Endothelial cell of umbilical vein (primary cell): ENCODE measurements at regions not wholly inside any gene's neighbourhood (a gene's known extent, or its start where the extent isn't known, plus 50 kb on each side); places are given as distances from the start of the nearest gene placed in this dataset.

Source experiments
- CTCF ChIP-seq, 2 donors: IDR thresholded peaks; 1 replicate in 1 of 2; 2 replicates in 1 of 2; pipeline ENCODE4 v1.5.1; 2011; ENCODE audit warnings: low read length in 2 of 2, mild to moderate bottlenecking in 2 of 2, moderate library complexity in 2 of 2, control low read depth in 1 of 2, inconsistent platforms in 1 of 2, low read depth in 1 of 2; ENCODE audit not compliant: insufficient read depth in 1 of 2; ENCODE audit errors: extremely low read depth in 1 of 2
- EZH2 ChIP-seq: IDR thresholded peaks from 2 replicates; pipeline ENCODE4 v1.6.1; 2012; ENCODE audit warnings: borderline replicate concordance, low read depth, mild to moderate bottlenecking, moderate library complexity, low read length, inconsistent platforms; ENCODE audit not compliant: severe bottlenecking
- FOS ChIP-seq: IDR thresholded peaks from 2 replicates; pipeline ENCODE4 v1.6.1; 2011; ENCODE audit warnings: mild to moderate bottlenecking, low read length, moderate library complexity, borderline replicate concordance; ENCODE audit not compliant: insufficient read depth
- JUN ChIP-seq: IDR thresholded peaks from 2 replicates; pipeline ENCODE4 v1.6.1; 2011; ENCODE audit warnings: borderline replicate concordance, low read depth; ENCODE audit not compliant: insufficient read length, insufficient read depth
- MAX ChIP-seq: IDR thresholded peaks from 2 replicates; pipeline ENCODE4 v1.6.1; 2011; ENCODE audit not compliant: insufficient read depth, insufficient read length
- POLR2A ChIP-seq: IDR thresholded peaks from 2 replicates; pipeline ENCODE4 v1.6.1; 2012; ENCODE audit warnings: low read depth, mild to moderate bottlenecking, control low read depth, low read length
- POLR2AphosphoS5 ChIP-seq: IDR thresholded peaks from 2 replicates; pipeline ENCODE4 v1.6.1; 2012; ENCODE audit warnings: low read depth, mild to moderate bottlenecking, control low read depth, low read length, moderate library complexity; ENCODE audit not compliant: insufficient read depth

- no peak for TF ChIP-seq POLR2AphosphoS5
- no peak for TF ChIP-seq CTCF (IDR thresholded peaks at IDR 0.05; ENCODE audit: extremely low read depth in 1 of 2, insufficient read depth in 1 of 2, low read depth in 1 of 2, low read length in 2 of 2)
- no peak for TF ChIP-seq POLR2A
- TF ChIP-seq JUN, result no peak
- no peak for TF ChIP-seq EZH2
- no peak for TF ChIP-seq FOS
- no peak for TF ChIP-seq MAX
These were observed 52.0 kb upstream of the LYPLAL1 start for GRCh38 chr1:219121679-219122078.
